ENCODE measurements at regions not wholly inside any gene's neighbourhood (a gene's known extent, or its start where the extent isn't known, plus 50 kb on each side); places are given as distances from the start of the nearest gene placed in this dataset.

DNA sequence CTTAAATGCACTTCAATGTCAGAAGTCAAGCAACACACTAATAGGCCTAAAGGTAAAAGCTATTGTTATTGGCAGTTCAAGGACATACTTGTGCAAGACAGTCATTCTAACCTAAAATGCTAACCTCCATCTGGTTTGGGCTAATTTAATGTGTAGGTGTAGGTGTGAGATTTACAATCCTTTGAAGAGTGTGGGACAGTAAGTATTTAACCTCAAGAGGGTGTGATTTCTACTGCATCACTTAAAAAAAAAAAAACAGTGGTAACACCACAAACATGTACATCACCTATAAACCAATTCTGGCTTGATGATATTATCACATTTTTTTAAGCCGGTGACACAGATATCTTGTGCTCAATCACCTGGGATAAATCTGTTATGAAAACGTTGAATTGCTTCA lies 127.5 kb upstream of the MEF2C start:
- ChIA-PET POLR2A (ENCODE audit: low non-redundant PET) (no interaction called here), CTCF (no interaction called here)

DNA sequence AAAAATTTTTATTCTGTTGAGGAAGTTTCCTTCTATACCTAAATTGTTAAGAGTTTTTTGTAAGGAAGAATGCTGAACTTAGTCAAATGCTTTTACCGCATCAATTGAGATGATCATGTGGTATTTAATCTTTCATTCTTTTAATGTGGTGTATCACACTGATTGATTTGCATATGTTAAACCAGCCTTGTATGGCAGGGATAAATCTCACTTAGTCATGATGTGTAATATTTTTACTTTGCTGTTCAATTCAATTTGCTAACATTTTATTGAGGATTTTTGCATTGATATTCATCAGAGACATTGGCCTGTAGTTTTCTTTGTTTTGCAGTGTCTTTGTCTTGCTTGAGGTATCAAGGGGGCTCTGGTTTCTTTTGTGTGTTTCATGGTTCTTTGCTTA lies 125.3 kb upstream of the MEF2C start:
- ChIA-PET CTCF (no interaction called here), POLR2A (ENCODE audit: low non-redundant PET) (no interaction called here)
- DNase-seq (ENCODE audit: low spot score), result no peak
- TF ChIP-seq, protein P1, sequence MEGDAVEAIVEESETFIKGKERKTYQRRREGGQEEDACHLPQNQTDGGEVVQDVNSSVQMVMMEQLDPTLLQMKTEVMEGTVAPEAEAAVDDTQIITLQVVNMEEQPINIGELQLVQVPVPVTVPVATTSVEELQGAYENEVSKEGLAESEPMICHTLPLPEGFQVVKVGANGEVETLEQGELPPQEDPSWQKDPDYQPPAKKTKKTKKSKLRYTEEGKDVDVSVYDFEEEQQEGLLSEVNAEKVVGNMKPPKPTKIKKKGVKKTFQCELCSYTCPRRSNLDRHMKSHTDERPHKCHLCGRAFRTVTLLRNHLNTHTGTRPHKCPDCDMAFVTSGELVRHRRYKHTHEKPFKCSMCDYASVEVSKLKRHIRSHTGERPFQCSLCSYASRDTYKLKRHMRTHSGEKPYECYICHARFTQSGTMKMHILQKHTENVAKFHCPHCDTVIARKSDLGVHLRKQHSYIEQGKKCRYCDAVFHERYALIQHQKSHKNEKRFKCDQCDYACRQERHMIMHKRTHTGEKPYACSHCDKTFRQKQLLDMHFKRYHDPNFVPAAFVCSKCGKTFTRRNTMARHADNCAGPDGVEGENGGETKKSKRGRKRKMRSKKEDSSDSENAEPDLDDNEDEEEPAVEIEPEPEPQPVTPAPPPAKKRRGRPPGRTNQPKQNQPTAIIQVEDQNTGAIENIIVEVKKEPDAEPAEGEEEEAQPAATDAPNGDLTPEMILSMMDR (conservative IDR thresholded peaks at IDR 0.05; ENCODE audit: low read depth), result no peak
- no peak overlapping the region for H3K27ac ChIP-seq

More for the DNA sequence above, 127.5 kb upstream of the MEF2C start:
- TF ChIP-seq, protein P1 (conservative IDR thresholded peaks at IDR 0.05; ENCODE audit: low read depth), result no peak
- no peak overlapping the region for H3K27ac ChIP-seq
- DNase-seq (ENCODE audit: low spot score), result no peak

DNA sequence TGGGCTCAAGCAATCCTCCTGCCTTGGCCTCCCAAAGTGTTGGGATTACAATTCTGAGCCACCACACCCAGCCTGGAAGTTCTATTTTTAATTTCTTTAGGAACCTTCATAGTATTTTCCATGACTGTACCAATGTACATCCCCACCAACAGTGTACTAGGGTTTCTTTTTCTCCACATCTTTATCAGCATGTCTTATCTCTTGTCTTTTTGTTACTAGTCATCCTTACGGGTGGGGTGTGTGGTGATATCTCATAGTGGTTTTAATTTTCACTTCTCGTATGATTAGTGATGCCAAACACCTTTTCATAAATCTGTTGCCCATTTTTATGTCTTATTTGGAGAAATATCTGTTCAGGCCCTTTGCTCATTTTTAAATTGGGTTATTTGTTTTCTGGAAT lies 123.0 kb upstream of the MEF2C start:
- TF ChIP-seq, protein P1 (conservative IDR thresholded peaks at IDR 0.05; ENCODE audit: low read depth), result no peak
- no peak for DNase-seq (ENCODE audit: low spot score)
- POLR2A ChIA-PET (ENCODE audit: low non-redundant PET), result no interaction called here
- H3K27ac ChIP-seq, result no peak overlapping the region
- CTCF ChIA-PET, result interaction anchor here (0.7 kb wide), 1 partner anchor 406 kb away, joined by 3 read pairs; no protein-coding TSS in a partner anchor

DNA sequence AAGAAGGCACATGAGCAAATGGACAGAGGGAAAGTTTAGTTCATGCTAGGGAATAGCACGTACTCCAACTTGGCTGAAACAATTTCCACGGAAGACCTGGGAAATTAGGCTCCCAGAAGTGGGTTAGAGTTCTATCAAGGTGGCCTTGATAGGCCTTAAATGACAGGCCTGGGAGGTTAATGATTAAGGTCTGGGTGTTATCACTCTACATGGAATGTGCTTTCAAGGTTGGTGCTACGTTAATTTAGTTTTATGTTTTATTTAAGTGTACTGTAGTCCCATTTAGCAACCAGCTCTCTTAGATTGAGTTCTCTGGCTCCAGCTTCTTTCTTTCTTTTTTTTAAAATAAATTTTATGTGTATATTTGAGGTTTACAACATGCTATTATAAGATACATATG lies 121.4 kb upstream of the MEF2C start:
- ChIA-PET CTCF (no interaction called here), POLR2A (ENCODE audit: low non-redundant PET) (no interaction called here)
- no peak overlapping the region for H3K27ac ChIP-seq
- DNase-seq (ENCODE audit: low spot score), result no peak
- TF ChIP-seq, protein P1 (conservative IDR thresholded peaks at IDR 0.05; ENCODE audit: low read depth), result no peak

DNA sequence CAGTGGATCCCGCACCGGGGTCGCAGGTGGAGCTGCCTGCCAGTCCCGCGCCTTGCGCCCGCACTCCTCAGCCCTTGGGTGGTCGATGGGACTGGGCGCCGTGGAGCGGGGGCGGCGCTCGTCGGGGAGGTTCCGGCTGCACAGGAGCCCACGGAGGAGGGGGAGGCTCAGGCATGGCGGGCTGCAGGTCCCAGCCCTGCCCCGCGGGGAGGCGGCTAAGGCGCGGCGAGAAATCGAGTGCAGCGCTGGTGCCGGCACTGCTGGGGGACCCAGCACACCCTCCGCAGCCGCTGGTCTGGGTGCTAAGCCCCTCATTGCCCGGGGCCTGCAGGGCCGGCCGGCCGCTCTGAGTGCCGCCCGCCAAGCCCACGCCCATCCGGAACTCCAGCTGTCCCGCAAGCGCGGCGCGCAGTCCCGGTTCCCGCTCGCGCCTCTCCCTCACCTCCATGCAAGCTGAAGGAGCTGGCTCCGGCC lies 120.6 kb upstream of the MEF2C start:
- no peak overlapping the region for H3K27ac ChIP-seq
- no peak for DNase-seq (ENCODE audit: low spot score)
- POLR2A ChIA-PET (ENCODE audit: low non-redundant PET), result no interaction called here
- CTCF ChIA-PET, result interaction anchor here (0.6 to 0.7 kb wide), 2 partner anchors 40 to 1218 kb away, joined by 3 read pairs; no protein-coding TSS in a partner anchor
- TF ChIP-seq, protein P1 (conservative IDR thresholded peaks at IDR 0.05; ENCODE audit: low read depth), result no peak

DNA sequence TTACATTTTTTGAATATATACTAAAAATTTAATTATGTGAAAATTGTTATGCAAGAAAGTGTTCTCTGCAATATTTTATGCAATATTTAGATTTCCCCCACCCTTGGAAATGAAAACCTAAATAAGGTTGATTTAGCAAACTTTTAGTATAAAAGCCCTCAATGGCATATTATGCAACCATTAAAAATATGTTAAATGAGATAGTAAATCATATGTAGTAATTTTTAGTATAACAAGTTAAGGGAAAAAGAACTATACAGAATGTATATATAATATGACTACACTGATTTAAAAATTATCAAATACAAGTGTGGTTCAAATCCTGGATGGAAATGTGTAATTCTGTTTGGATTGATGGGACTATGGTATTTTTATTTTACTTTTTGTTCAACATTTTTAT lies 116.9 kb upstream of the MEF2C start:
- TF ChIP-seq, protein P1 (conservative IDR thresholded peaks at IDR 0.05; ENCODE audit: low read depth), result no peak
- POLR2A ChIA-PET (ENCODE audit: low non-redundant PET), result no interaction called here
- CTCF ChIA-PET, result no interaction called here
- DNase-seq (ENCODE audit: low spot score), result no peak
- no peak overlapping the region for H3K27ac ChIP-seq

DNA sequence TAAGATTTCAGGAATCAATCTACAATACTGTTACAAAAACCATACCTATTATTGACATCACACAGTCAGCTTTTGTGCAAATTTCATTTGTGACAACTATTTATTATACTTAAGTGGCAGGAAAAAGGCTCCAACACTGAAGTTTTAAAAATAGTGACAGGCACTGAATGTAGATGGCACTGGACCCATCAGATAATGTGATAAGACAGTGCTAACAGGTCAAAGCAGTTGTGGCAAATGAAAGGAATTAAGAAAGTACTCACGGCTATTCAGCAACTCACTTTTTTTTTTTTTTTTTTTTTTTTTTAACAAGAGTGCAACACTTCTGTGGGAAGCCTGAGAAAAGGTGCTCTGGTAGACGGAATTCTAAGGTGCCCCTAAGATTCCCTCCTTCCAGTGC lies 115.0 kb upstream of the MEF2C start:
- no peak for DNase-seq (ENCODE audit: low spot score)
- POLR2A ChIA-PET (ENCODE audit: low non-redundant PET), result no interaction called here
- TF ChIP-seq, protein P1 (conservative IDR thresholded peaks at IDR 0.05; ENCODE audit: low read depth), result no peak
- no peak overlapping the region for H3K27ac ChIP-seq
- CTCF ChIA-PET, result no interaction called here
